GM12878 (cell line): ENCODE measurements at regions not wholly inside any gene's neighbourhood (a gene's known extent, or its start where the extent isn't known, plus 50 kb on each side); places are given as distances from the start of the nearest gene placed in this dataset.

ENCODE experiments used
- ATAC-seq: fragments of 200-7000 bp; cut with Tn5 transposase; 3 replicates; pipeline ENCODE4 v1.9.1; 2020; ENCODE audit warnings: mild to moderate bottlenecking, moderate library complexity
- BruUV-seq: library from RNA; stranded (reverse); fragments of 400-500 nt; replicated peaks from 2 replicates; lab custom pipeline; 2021; lab: Mats Ljungman, UMichigan
- CTCF ChIA-PET: fragments of 300-600 bp; sonication (Branson Sonifier 250); formaldehyde crosslinking; extraction: SDS; loops from one replicate; lab custom pipeline; 2021; ENCODE audit warnings: inconsistent platforms; lab: Yijun Ruan, JAX
- POLR2A ChIA-PET: fragments of 350-600 bp; formaldehyde crosslinking; extraction: SDS; loops from one replicate; lab custom pipeline; 2021; ENCODE audit warnings: inconsistent platforms; lab: Charles Lee
- RAD21 ChIA-PET: fragments of 300-600 bp; sonication (Branson Sonifier 250); formaldehyde crosslinking; loops from one replicate; lab custom pipeline; 2023; ENCODE audit warnings: antibody characterized with exemption; ENCODE audit not compliant: unreplicated experiment; lab: Charles Lee
- SMC1A ChIA-PET: fragments of 300-600 bp; sonication (Branson Sonifier 250); formaldehyde crosslinking; loops from one replicate; lab custom pipeline; 2023; ENCODE audit not compliant: unreplicated experiment, uncharacterized antibody; lab: Charles Lee
- DNase-seq: peaks from one replicate; pipeline ENCODE4 v3.0.0-alpha.2; 2011; ENCODE audit warnings: low read depth, low spot score
- FAIRE-seq: peaks from 3 replicates; lab custom pipeline; 2011; peaks lifted over from hg19 to GRCh38; lab: Jason Lieb, UNC
- H2AFZ ChIP-seq: 2 replicates; pipeline ENCODE4 v1.6.0; 2011; ENCODE audit warnings: low read depth, low read length, control low read depth; ENCODE audit not compliant: control insufficient read depth
- H3K27ac ChIP-seq: 2 replicates; pipeline ENCODE4 v1.5.1; 2011; ENCODE audit warnings: control low read depth; ENCODE audit not compliant: control insufficient read depth, insufficient read depth
- H3K27me3 ChIP-seq, 2 experiments: replicated peaks in 1 of 2; 2 replicates each; pipeline versions ENCODE4 v1.6.0 to v1.6.1; 2011; ENCODE audit warnings: low read length in 1 of 2; ENCODE audit not compliant: control insufficient read depth in 2 of 2, insufficient read depth in 2 of 2
- H3K36me3 ChIP-seq, 2 experiments: 2 replicates each; pipeline ENCODE4 v1.5.1; 2011; ENCODE audit warnings: low read length in 1 of 2; ENCODE audit not compliant: control insufficient read depth in 2 of 2, insufficient read depth in 2 of 2
- H3K4me1 ChIP-seq: 2 replicates; pipeline ENCODE4 v1.6.1; 2011; ENCODE audit warnings: mild to moderate bottlenecking, low read length, moderate library complexity, mixed read lengths; ENCODE audit not compliant: control insufficient read depth, insufficient read depth
- H3K4me2 ChIP-seq: 2 replicates; pipeline ENCODE4 v1.6.0; 2011; ENCODE audit warnings: control low read depth; ENCODE audit not compliant: control insufficient read depth, insufficient read depth
- H3K4me3 ChIP-seq: fragments of 200-600 bp; sonication (generic); 2 replicates; pipeline ENCODE4 v1.5.1; 2016
- H3K79me2 ChIP-seq: 2 replicates; pipeline ENCODE4 v1.6.0; 2011; ENCODE audit warnings: low read length; ENCODE audit not compliant: control insufficient read depth, insufficient read depth
- H3K9ac ChIP-seq: 2 replicates; pipeline ENCODE4 v1.8.0; 2011; ENCODE audit warnings: low read length, control low read depth, mixed read lengths; ENCODE audit not compliant: control insufficient read depth, insufficient read depth
- H3K9me3 ChIP-seq: replicated peaks from 3 replicates; pipeline ENCODE4 v1.5.1; 2011; ENCODE audit warnings: mild to moderate bottlenecking, low read length; ENCODE audit not compliant: control insufficient read depth, insufficient read depth
- H4K20me1 ChIP-seq: 2 replicates; pipeline ENCODE4 v1.6.0; 2011; ENCODE audit not compliant: control insufficient read depth, insufficient read depth
- BACH1 ChIP-seq: fragments of 450-650 bp; IDR thresholded peaks from 2 replicates; pipeline ENCODE4 v1.6.1; 2017; ENCODE audit warnings: mild to moderate bottlenecking, borderline replicate concordance
- CTCF ChIP-seq, 3 experiments: IDR thresholded peaks in 2 of 3; conservative IDR thresholded peaks in 1 of 3; 2 replicates each; pipeline ENCODE4 v1.5.1; 2011; ENCODE audit warnings: low read depth in 3 of 3, low read length in 3 of 3, mild to moderate bottlenecking in 3 of 3, control low read depth in 2 of 3, moderate library complexity in 2 of 3, inconsistent platforms in 1 of 3, mixed read lengths in 1 of 3; ENCODE audit not compliant: control insufficient read depth in 2 of 3, insufficient read depth in 1 of 3; ENCODE audit errors: extremely low read depth in 1 of 3
- ELK1 ChIP-seq: IDR thresholded peaks from 2 replicates; pipeline ENCODE4 v1.6.1; 2012; ENCODE audit warnings: low read depth, low read length, improper control_type of control experiment
- FOXK2 ChIP-seq: fragments of 450-650 bp; IDR thresholded peaks from 2 replicates; pipeline ENCODE4 v1.6.1; 2017; ENCODE audit warnings: mild to moderate bottlenecking, moderate library complexity
- IKZF1 ChIP-seq: fragments of 450-650 bp; conservative IDR thresholded peaks from 2 replicates; pipeline ENCODE4 v1.6.1; 2017; ENCODE audit warnings: antibody characterized with exemption, mild to moderate bottlenecking
- NR2C2 ChIP-seq: IDR thresholded peaks from 2 replicates; pipeline ENCODE4 v1.6.1; 2011; ENCODE audit warnings: borderline replicate concordance, low read depth; ENCODE audit not compliant: control insufficient read depth, insufficient read length
- NR2F1 ChIP-seq: fragments of 450-650 bp; conservative IDR thresholded peaks from 2 replicates; pipeline ENCODE4 v1.6.1; 2017; ENCODE audit warnings: mild to moderate bottlenecking
- RAD21 ChIP-seq: IDR thresholded peaks from 2 replicates; pipeline ENCODE4 v1.6.1; 2011; ENCODE audit warnings: mild to moderate bottlenecking, low read depth, low read length, moderate library complexity; ENCODE audit not compliant: insufficient read depth
- SMAD1 ChIP-seq: fragments of 450-650 bp; IDR thresholded peaks from 2 replicates; pipeline ENCODE4 v1.6.1; 2018; ENCODE audit warnings: mild to moderate bottlenecking, low read depth; ENCODE audit not compliant: partially characterized antibody
- SMARCA5 ChIP-seq: fragments of 450-650 bp; IDR thresholded peaks from 2 replicates; pipeline ENCODE4 v1.6.1; 2017; ENCODE audit warnings: mild to moderate bottlenecking
- TCF7 ChIP-seq: IDR thresholded peaks from 2 replicates; pipeline ENCODE4 v1.6.1; 2014; ENCODE audit warnings: antibody characterized with exemption, borderline replicate concordance
- WRNIP1 ChIP-seq: IDR thresholded peaks from 2 replicates; pipeline ENCODE4 v1.6.1; 2011; ENCODE audit warnings: low read depth, low read length, improper control_type of control experiment, borderline replicate concordance
- ZBED1 ChIP-seq: IDR thresholded peaks from 2 replicates; pipeline ENCODE4 v1.6.1; 2016; ENCODE audit warnings: borderline replicate concordance
- ZNF384 ChIP-seq: IDR thresholded peaks from 2 replicates; pipeline ENCODE4 v1.6.1; 2012; ENCODE audit warnings: low read depth, mild to moderate bottlenecking, low read length, improper control_type of control experiment, borderline replicate concordance
- in situ Hi-C: fragments of 300-500 bp; cut with MboI; formaldehyde crosslinking; loops from 9 replicates; pipeline ENCODE4 v1.14.3; 2018; ENCODE audit warnings: mixed read lengths
- intact Hi-C: fragments of 100-400 bp; cut with micrococcal nuclease; formaldehyde crosslinking; loops from one replicate; pipeline ENCODE4 v1.14.2; 2022; ENCODE audit not compliant: unreplicated experiment
- TF ChIP-seq, protein P1 (sequence below): fragments of 450-650 bp; IDR thresholded peaks from 2 replicates; pipeline ENCODE4 v1.6.1; 2018; ENCODE audit warnings: mild to moderate bottlenecking, low read depth, moderate library complexity; ENCODE audit not compliant: partially characterized antibody
- TF ChIP-seq, protein P2 (sequence below): fragments of 450-650 bp; IDR thresholded peaks from 2 replicates; pipeline ENCODE4 v1.6.1; 2016; ENCODE audit warnings: mild to moderate bottlenecking

GRCh38 chr15:87804451-87804850, 452.1 kb downstream of the NTRK3 start:
- ATAC-seq (no peak), FAIRE-seq (no peak), DNase-seq (no peak)
- no peak overlapping the region for H3K4me3 ChIP-seq
- ChIA-PET RAD21 (no interaction called here), POLR2A (no interaction called here), CTCF (interaction anchor here (0.5 to 0.7 kb wide), 2 partner anchors 11 to 1944 kb away, joined by 3 read pairs; no protein-coding TSS in a partner anchor), SMC1A (no interaction called here)
- H3K4me1 ChIP-seq: no peaks in the 10 kb centered on the region
- no peaks in the 10 kb centered on the region for H3K36me3 ChIP-seq
- H2AFZ ChIP-seq: no peak overlapping the region
- H3K27ac ChIP-seq: no peak overlapping the region
- in situ Hi-C loops: no loop called here
- H3K79me2 ChIP-seq: no peaks in the 10 kb centered on the region
- no peaks in the 10 kb centered on the region for H4K20me1 ChIP-seq
- no TSS peak for BruUV-seq
- H3K9me3 ChIP-seq: no peaks in the 10 kb centered on the region
- intact Hi-C loops: no loop called here
- TF ChIP-seq, protein P1, sequence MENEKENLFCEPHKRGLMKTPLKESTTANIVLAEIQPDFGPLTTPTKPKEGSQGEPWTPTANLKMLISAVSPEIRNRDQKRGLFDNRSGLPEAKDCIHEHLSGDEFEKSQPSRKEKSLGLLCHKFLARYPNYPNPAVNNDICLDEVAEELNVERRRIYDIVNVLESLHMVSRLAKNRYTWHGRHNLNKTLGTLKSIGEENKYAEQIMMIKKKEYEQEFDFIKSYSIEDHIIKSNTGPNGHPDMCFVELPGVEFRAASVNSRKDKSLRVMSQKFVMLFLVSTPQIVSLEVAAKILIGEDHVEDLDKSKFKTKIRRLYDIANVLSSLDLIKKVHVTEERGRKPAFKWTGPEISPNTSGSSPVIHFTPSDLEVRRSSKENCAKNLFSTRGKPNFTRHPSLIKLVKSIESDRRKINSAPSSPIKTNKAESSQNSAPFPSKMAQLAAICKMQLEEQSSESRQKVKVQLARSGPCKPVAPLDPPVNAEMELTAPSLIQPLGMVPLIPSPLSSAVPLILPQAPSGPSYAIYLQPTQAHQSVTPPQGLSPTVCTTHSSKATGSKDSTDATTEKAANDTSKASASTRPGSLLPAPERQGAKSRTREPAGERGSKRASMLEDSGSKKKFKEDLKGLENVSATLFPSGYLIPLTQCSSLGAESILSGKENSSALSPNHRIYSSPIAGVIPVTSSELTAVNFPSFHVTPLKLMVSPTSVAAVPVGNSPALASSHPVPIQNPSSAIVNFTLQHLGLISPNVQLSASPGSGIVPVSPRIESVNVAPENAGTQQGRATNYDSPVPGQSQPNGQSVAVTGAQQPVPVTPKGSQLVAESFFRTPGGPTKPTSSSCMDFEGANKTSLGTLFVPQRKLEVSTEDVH: no peak
- TF ChIP-seq NR2C2 (no peak), ZBED1 (no peak), IKZF1 (no peak), FOXK2 (no peak), TCF7 (no peak), NR2F1 (no peak), CTCF (IDR thresholded peaks at IDR 0.05 in 2 of 3, conservative IDR thresholded peaks at IDR 0.05 in 1 of 3; ENCODE audit: control insufficient read depth in 2 of 3, extremely low read depth in 1 of 3, insufficient read depth in 1 of 3, low read depth in 3 of 3, low read length in 3 of 3) (no peak), WRNIP1 (no peak), ZNF384 (no peak), SMARCA5 (no peak), RAD21 (no peak), SMAD1 (no peak), ELK1 (no peak), BACH1 (no peak)
- TF ChIP-seq, protein P2, sequence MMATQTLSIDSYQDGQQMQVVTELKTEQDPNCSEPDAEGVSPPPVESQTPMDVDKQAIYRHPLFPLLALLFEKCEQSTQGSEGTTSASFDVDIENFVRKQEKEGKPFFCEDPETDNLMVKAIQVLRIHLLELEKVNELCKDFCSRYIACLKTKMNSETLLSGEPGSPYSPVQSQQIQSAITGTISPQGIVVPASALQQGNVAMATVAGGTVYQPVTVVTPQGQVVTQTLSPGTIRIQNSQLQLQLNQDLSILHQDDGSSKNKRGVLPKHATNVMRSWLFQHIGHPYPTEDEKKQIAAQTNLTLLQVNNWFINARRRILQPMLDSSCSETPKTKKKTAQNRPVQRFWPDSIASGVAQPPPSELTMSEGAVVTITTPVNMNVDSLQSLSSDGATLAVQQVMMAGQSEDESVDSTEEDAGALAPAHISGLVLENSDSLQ: no peak
- no peaks in the 10 kb centered on the region for H3K27me3 ChIP-seq
- H3K4me2 ChIP-seq: no peak overlapping the region
- H3K9ac ChIP-seq: no peak overlapping the region
